GM23338 (cell line): ENCODE measurements at regions not wholly inside any gene's neighbourhood (a gene's known extent, or its start where the extent isn't known, plus 50 kb on each side); places are given as distances from the start of the nearest gene placed in this dataset.
A peak's percentile ranks its signal among the peaks of the same experiment; 100 is the strongest.

Experiments
- ATAC-seq: fragments of 200-7000 bp; cut with Tn5 transposase; 3 replicates; pipeline ENCODE4 v1.9.1; 2020
- DNase-seq: peaks from one replicate; pipeline ENCODE4 v3.0.0-alpha.2; 2015; ENCODE audit warnings: low spot score
- H2AFZ ChIP-seq: fragments of 200-600 bp; sonication (generic); 2 replicates; pipeline ENCODE4 v1.8.0; 2016; ENCODE audit warnings: antibody characterized with exemption, mild to moderate bottlenecking, moderate library complexity
- H3F3A ChIP-seq: fragments of 200-600 bp; sonication (generic); replicated peaks from 2 replicates; pipeline ENCODE4 v1.8.0; 2017; ENCODE audit warnings: antibody characterized with exemption, mixed run types, low read depth
- H3K27ac ChIP-seq: fragments of 200-600 bp; sonication (generic); 2 replicates; pipeline ENCODE4 v1.6.1; 2016; ENCODE audit warnings: low read depth
- H3K27me3 ChIP-seq: fragments of 200-600 bp; sonication (generic); 2 replicates; pipeline ENCODE4 v1.8.0; 2016; ENCODE audit warnings: mild to moderate bottlenecking, mixed run types, moderate library complexity; ENCODE audit not compliant: insufficient read depth
- H3K36me3 ChIP-seq: fragments of 200-600 bp; sonication (generic); 2 replicates; pipeline ENCODE4 v1.8.0; 2016; ENCODE audit warnings: mild to moderate bottlenecking; ENCODE audit not compliant: insufficient read depth
- H3K4me1 ChIP-seq: fragments of 200-600 bp; sonication (generic); 2 replicates; pipeline ENCODE4 v1.8.0; 2016; ENCODE audit warnings: mild to moderate bottlenecking, moderate library complexity; ENCODE audit not compliant: insufficient read depth
- H3K4me2 ChIP-seq: fragments of 200-600 bp; sonication (generic); 2 replicates; pipeline ENCODE4 v1.7.1; 2017; ENCODE audit warnings: mixed run types
- H3K4me3 ChIP-seq: fragments of 200-600 bp; sonication (generic); 2 replicates; pipeline ENCODE4 v1.6.1; 2016; ENCODE audit warnings: mixed run types
- H3K79me2 ChIP-seq: fragments of 200-600 bp; sonication (generic); replicated peaks from 2 replicates; pipeline ENCODE4 v1.8.0; 2017; ENCODE audit warnings: mild to moderate bottlenecking; ENCODE audit not compliant: insufficient read depth
- H3K9me2 ChIP-seq: fragments of 200-600 bp; sonication (generic); 2 replicates; pipeline ENCODE4 v1.8.0; 2017; ENCODE audit not compliant: insufficient read depth
- H4K20me1 ChIP-seq: fragments of 200-600 bp; sonication (generic); replicated peaks from 2 replicates; pipeline ENCODE4 v1.8.0; 2017; ENCODE audit warnings: mild to moderate bottlenecking; ENCODE audit not compliant: insufficient read depth
- H3K27ac Mint-ChIP-seq: 2 replicates; pipeline ENCODE4 v1.8.0; 2020; ENCODE audit warnings: inconsistent platforms, mild to moderate bottlenecking, moderate library complexity, mixed read lengths
- H3K27me3 Mint-ChIP-seq: 3 replicates; pipeline ENCODE4 v1.8.0; 2022; ENCODE audit warnings: low read depth, mild to moderate bottlenecking, moderate library complexity, mixed read lengths, inconsistent platforms; ENCODE audit not compliant: insufficient read depth, poor library complexity
- H3K36me3 Mint-ChIP-seq: 3 replicates; pipeline ENCODE4 v1.8.0; 2021; ENCODE audit warnings: low read depth, mild to moderate bottlenecking, inconsistent platforms, moderate library complexity, mixed read lengths
- H3K4me1 Mint-ChIP-seq: 3 replicates; pipeline ENCODE4 v1.8.0; 2020; ENCODE audit warnings: mild to moderate bottlenecking, inconsistent platforms, mixed read lengths
- H3K4me3 Mint-ChIP-seq: 3 replicates; pipeline ENCODE4 v1.8.0; 2021; ENCODE audit warnings: moderate library complexity, mild to moderate bottlenecking, inconsistent platforms, mixed read lengths
- H3K9me3 Mint-ChIP-seq: 3 replicates; pipeline ENCODE4 v1.8.0; 2020; ENCODE audit warnings: moderate library complexity, mild to moderate bottlenecking, inconsistent platforms, mixed read lengths
- CREB1 ChIP-seq: fragments of 250-450 bp; sonication (Bioruptor Pico); IDR thresholded peaks from 2 replicates; pipeline ENCODE4 v1.5.0; 2020; ENCODE audit warnings: low read depth, mild to moderate bottlenecking, moderate library complexity
- CTCF ChIP-seq, 2 experiments: fragments of 200-600 bp in 1 of 2; sonication (generic) in 1 of 2; conservative IDR thresholded peaks; 2 replicates each; pipeline versions ENCODE4 v1.5.1 to v1.6.1; 2016 to 2017; ENCODE audit warnings: antibody characterized with exemption in 2 of 2, low read depth in 2 of 2, mild to moderate bottlenecking in 2 of 2, moderate library complexity in 1 of 2
- EZH2 ChIP-seq: fragments of 200-600 bp; sonication (generic); IDR thresholded peaks from one replicate; pipeline ENCODE4 v1.8.0; 2017; ENCODE audit warnings: antibody characterized with exemption, mild to moderate bottlenecking, low read depth; ENCODE audit not compliant: unreplicated experiment
- EZH2phosphoT487 ChIP-seq: fragments of 200-600 bp; sonication (generic); IDR thresholded peaks from one replicate; pipeline ENCODE4 v1.8.1; 2018; ENCODE audit warnings: antibody characterized with exemption; ENCODE audit not compliant: unreplicated experiment
- POLR2AphosphoS5 ChIP-seq: IDR thresholded peaks from 2 replicates; pipeline ENCODE4 v1.6.1; 2016; ENCODE audit warnings: antibody characterized with exemption, low read depth
- STAT1 ChIP-seq: IDR thresholded peaks from one replicate; pipeline ENCODE4 v1.6.1; 2016; ENCODE audit warnings: antibody characterized with exemption; ENCODE audit not compliant: unreplicated experiment
- ZNF331 ChIP-seq: fragments of 250-450 bp; sonication (Bioruptor Pico); IDR thresholded peaks from 2 replicates; pipeline ENCODE4 v1.5.0; 2020; ENCODE audit warnings: low read depth, mild to moderate bottlenecking, moderate library complexity
- ZNF462 ChIP-seq: fragments of 250-450 bp; sonication (Bioruptor Pico); IDR thresholded peaks from 2 replicates; pipeline ENCODE4 v1.5.0; 2020; ENCODE audit warnings: mild to moderate bottlenecking, moderate library complexity

- TF ChIP-seq ZNF462 (CRISPR knock-in tag): no peak
- TF ChIP-seq STAT1: no peak
These were observed 1152.0 kb upstream of the CDH2 start (continued) for GRCh38 chr18:29328932-29329331.

- Histone ChIP-seq H2AFZ (no peak overlapping the region), H4K20me1 (no peaks in the 10 kb centered on the region), H3F3A (no peaks in the 10 kb centered on the region), H3K27me3 (no peaks in the 10 kb centered on the region), H3K9me2 (no peaks in the 10 kb centered on the region), H3K4me1 (peaks cover 16% of the 10 kb centered on the region), H3K36me3 (peaks cover 4% of the 10 kb centered on the region; the same call in 1 of the 2 replicates), H3K27ac (no peak overlapping the region), H3K79me2 (no peaks in the 10 kb centered on the region), H3K4me2 (0 out of 2 replicates have a peak overlapping the region, but pooled peaks have one; percentile 3), H3K4me3 (no peak overlapping the region)
- ATAC-seq (no peak), DNase-seq (peak; percentile 30)
- Mint-ChIP-seq H3K4me3 (no peak overlapping the region), H3K9me3 (peaks cover 19% of the 10 kb centered on the region; the same call in 1 of the 3 replicates), H3K27me3 (no peaks in the 10 kb centered on the region), H3K27ac (no peak overlapping the region), H3K4me1 (peaks cover 10% of the 10 kb centered on the region; the same call in 2 of the 3 replicates), H3K36me3 (peaks cover 13% of the 10 kb centered on the region; the same call in 2 of the 3 replicates)
- TF ChIP-seq CREB1 (CRISPR knock-in tag) (no peak), ZNF331 (no peak), CTCF (conservative IDR thresholded peaks at IDR 0.05; ENCODE audit: low read depth in 2 of 2) (no peak), EZH2phosphoT487 (no peak), EZH2 (no peak), POLR2AphosphoS5 (no peak), ZNF462 (CRISPR knock-in tag) (no peak)
These were observed 1149.3 kb upstream of the CDH2 start for GRCh38 chr18:29326214-29326613.
